HG03280 (cell line): ENCODE measurements at regions not wholly inside any gene's neighbourhood (a gene's known extent, or its start where the extent isn't known, plus 50 kb on each side); places are given as distances from the start of the nearest gene placed in this dataset.
"Not testable (repeated sequence)": the region's sequence is repeated elsewhere in the genome, so short reads cannot be mapped to it uniquely, and the experiment has no call there.

ENCODE experiments used
- ATAC-seq: cut with Tn5 transposase; IDR thresholded peaks from one replicate; pipeline ENCODE4 v1.9.1; 2021; ENCODE audit warnings: mild to moderate bottlenecking, moderate library complexity; ENCODE audit not compliant: unreplicated experiment

- no peak for ATAC-seq
Observed at GRCh38 chr11:130668751-130669150, 220.3 kb downstream of the ADAMTS15 start.

- ATAC-seq, result no peak
Observed at GRCh38 chr11:130670200-130670599, 221.8 kb downstream of the ADAMTS15 start.

- no peak for ATAC-seq
Observed at GRCh38 chr11:130671801-130672700, 223.6 kb downstream of the ADAMTS15 start.

GRCh38 chr11:130672911-130673310 is 224.5 kb downstream of the ADAMTS15 start:
- ATAC-seq, result no peak

GRCh38 chr11:130673698-130674097 is 225.3 kb downstream of the ADAMTS15 start:
- ATAC-seq, result no peak

GRCh38 chr11:130674686-130675308 is 226.4 kb downstream of the ADAMTS15 start:
- ATAC-seq, result no peak

- ATAC-seq, result no peak
Observed at GRCh38 chr11:130675371-130675821, 227.0 kb downstream of the ADAMTS15 start.

GRCh38 chr11:130675917-130676316 is 227.5 kb downstream of the ADAMTS15 start:
- ATAC-seq, result no peak

- no peak for ATAC-seq
Observed at GRCh38 chr11:130677486-130678153, 229.2 kb downstream of the ADAMTS15 start.

- no peak for ATAC-seq
Observed at GRCh38 chr11:130679247-130679646, 230.8 kb downstream of the ADAMTS15 start.

- not testable (repeated sequence) for ATAC-seq
Observed at GRCh38 chr11:130682471-130682870, 233.8 kb downstream of the SNX19 start.

- ATAC-seq, result no peak
Observed at GRCh38 chr11:130689222-130689908, 226.9 kb downstream of the SNX19 start.

GRCh38 chr11:130691581-130691980 is 224.7 kb downstream of the SNX19 start:
- no peak for ATAC-seq

GRCh38 chr11:130692220-130692619 is 224.1 kb downstream of the SNX19 start:
- no peak for ATAC-seq

- ATAC-seq, result no peak
Observed at GRCh38 chr11:130693543-130693942, 222.7 kb downstream of the SNX19 start.

- no peak for ATAC-seq
Observed at GRCh38 chr11:130694488-130695045, 221.7 kb downstream of the SNX19 start.

GRCh38 chr11:130698174-130698573 is 218.1 kb downstream of the SNX19 start:
- no peak for ATAC-seq

- no peak for ATAC-seq
Observed at GRCh38 chr11:130699561-130699960, 216.7 kb downstream of the SNX19 start.

- no peak for ATAC-seq
Observed at GRCh38 chr11:130700092-130700491, 216.2 kb downstream of the SNX19 start.

GRCh38 chr11:130703489-130704190 is 212.6 kb downstream of the SNX19 start:
- no peak for ATAC-seq
